HG03342 (cell line): ENCODE measurements at regions not wholly inside any gene's neighbourhood (a gene's known extent, or its start where the extent isn't known, plus 50 kb on each side); places are given as distances from the start of the nearest gene placed in this dataset.
"Not testable (repeated sequence)": the region's sequence is repeated elsewhere in the genome, so short reads cannot be mapped to it uniquely, and the experiment has no call there.

ENCODE experiments used
- ATAC-seq: cut with Tn5 transposase; IDR thresholded peaks from one replicate; pipeline ENCODE4 v1.9.1; 2021; ENCODE audit warnings: mild to moderate bottlenecking, moderate library complexity; ENCODE audit not compliant: unreplicated experiment

GRCh38 chr4:159632031-159632430, 529.2 kb downstream of the RAPGEF2 start:
- no peak for ATAC-seq

- no peak for ATAC-seq
Observed at GRCh38 chr4:159639671-159640323, 536.9 kb downstream of the RAPGEF2 start.

GRCh38 chr4:159649237-159649636, 546.4 kb downstream of the RAPGEF2 start:
- no peak for ATAC-seq

GRCh38 chr4:159652871-159653270, 550.0 kb downstream of the RAPGEF2 start:
- ATAC-seq, result no peak

GRCh38 chr4:159655547-159655946, 552.7 kb downstream of the RAPGEF2 start:
- no peak for ATAC-seq

- no peak for ATAC-seq
Observed at GRCh38 chr4:159669094-159669493, 566.2 kb downstream of the RAPGEF2 start.

GRCh38 chr4:159673221-159673620, 570.3 kb downstream of the RAPGEF2 start:
- peak; percentile 53 for ATAC-seq

GRCh38 chr4:159674241-159674640, 571.4 kb downstream of the RAPGEF2 start:
- no peak for ATAC-seq

- ATAC-seq, result no peak
Observed at GRCh38 chr4:159677521-159677920, 574.6 kb downstream of the RAPGEF2 start.

GRCh38 chr4:159682996-159683395, 580.1 kb downstream of the RAPGEF2 start:
- no peak for ATAC-seq

- no peak for ATAC-seq
Observed at GRCh38 chr4:159684061-159684460, 581.2 kb downstream of the RAPGEF2 start.

GRCh38 chr4:159685340-159686092, 582.6 kb downstream of the RAPGEF2 start:
- no peak for ATAC-seq

GRCh38 chr4:159689526-159689925, 586.6 kb downstream of the RAPGEF2 start:
- no peak for ATAC-seq

GRCh38 chr4:159697322-159698283, 594.7 kb downstream of the RAPGEF2 start:
- no peak for ATAC-seq

GRCh38 chr4:159698336-159698735, 595.5 kb downstream of the RAPGEF2 start:
- ATAC-seq, result no peak

- no peak for ATAC-seq
Observed at GRCh38 chr4:159702200-159702599, 599.3 kb downstream of the RAPGEF2 start.

- ATAC-seq, result no peak
Observed at GRCh38 chr4:159705334-159705733, 602.5 kb downstream of the RAPGEF2 start.

- ATAC-seq, result no peak
Observed at GRCh38 chr4:159706704-159707103, 603.8 kb downstream of the RAPGEF2 start.

- not testable (repeated sequence) for ATAC-seq
Observed at GRCh38 chr4:159715180-159715579, 612.3 kb downstream of the RAPGEF2 start.

GRCh38 chr4:159719531-159719930, 616.7 kb downstream of the RAPGEF2 start:
- no peak for ATAC-seq

GRCh38 chr4:159722052-159722451, 619.2 kb downstream of the RAPGEF2 start:
- ATAC-seq, result no peak
